Esophagus (tissue), 2 donors: ENCODE measurements at regions not wholly inside any gene's neighbourhood (a gene's known extent, or its start where the extent isn't known, plus 50 kb on each side); places are given as distances from the start of the nearest gene placed in this dataset.

Source experiments
- H3K27ac ChIP-seq, 2 donors: one replicate each; pipeline ENCODE4 v1.5.1; 2013; ENCODE audit warnings: low read depth in 2 of 2, mild to moderate bottlenecking in 2 of 2, inconsistent platforms in 1 of 2, low read length in 1 of 2, moderate library complexity in 1 of 2
- H3K27me3 ChIP-seq, 2 donors: one replicate each; pipeline ENCODE4 v1.6.1; 2013; ENCODE audit warnings: low read length in 2 of 2, control low read depth in 1 of 2, mild to moderate bottlenecking in 1 of 2; ENCODE audit not compliant: insufficient read depth in 2 of 2, control insufficient read depth in 1 of 2
- H3K36me3 ChIP-seq, 2 donors: one replicate each; pipeline ENCODE4 v1.6.1; 2013; ENCODE audit warnings: low read length in 1 of 2; ENCODE audit not compliant: control insufficient read depth in 2 of 2, insufficient read depth in 2 of 2
- H3K4me1 ChIP-seq, 2 donors: one replicate each; pipeline ENCODE4 v1.6.1; 2013; ENCODE audit warnings: low read length in 1 of 2; ENCODE audit not compliant: control insufficient read depth in 2 of 2, insufficient read depth in 2 of 2
- H3K4me3 ChIP-seq, 2 donors: one replicate each; pipeline ENCODE4 v1.5.1; 2013; ENCODE audit warnings: low read length in 2 of 2, mild to moderate bottlenecking in 2 of 2, low read depth in 1 of 2, moderate library complexity in 1 of 2
- H3K9me3 ChIP-seq, 2 donors: one replicate each; pipeline ENCODE4 v1.6.1; 2013; ENCODE audit warnings: mild to moderate bottlenecking in 2 of 2, low read depth in 1 of 2, low read length in 1 of 2, moderate library complexity in 1 of 2; ENCODE audit not compliant: control insufficient read depth in 2 of 2, insufficient read depth in 1 of 2
- WGBS, 2 donors: extraction: QIAGEN DNeasy Blood & Tissue Kit; methylation state at CpG; one replicate each; pipeline ENCODE4 v1.1.7; 2013; 5-methylcytosine and 5-hydroxymethylcytosine counted together
- donor health status: healthy with polysubstance abuse.
- donor health status: Bipolar disorder and iron deficiency.

DNA sequence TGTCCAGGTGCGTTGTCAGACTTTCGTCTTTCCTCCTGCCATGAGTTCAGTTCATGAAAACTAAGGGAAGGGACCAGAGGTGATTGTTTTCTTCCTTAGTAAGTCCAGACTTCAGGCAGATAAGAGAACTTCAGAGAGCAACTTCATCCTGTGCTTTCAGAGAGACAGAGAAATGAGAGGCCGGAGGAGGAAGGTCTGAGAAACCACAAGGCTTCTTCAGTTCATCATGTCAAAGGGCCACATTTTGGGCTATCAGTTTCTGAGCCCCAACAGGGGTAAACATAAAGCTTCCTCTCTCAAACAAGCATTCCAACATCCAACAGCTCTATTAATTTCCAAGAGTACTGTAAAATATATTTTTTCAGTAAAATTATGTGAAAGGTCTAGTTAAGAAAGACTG is 668.4 kb upstream of the NRP1 start:
- Histone ChIP-seq H3K27ac (no peak overlapping the region), H3K4me1 (no peaks in the 10 kb centered on the region), H3K27me3 (no peaks in the 10 kb centered on the region), H3K9me3 (no peaks in the 10 kb centered on the region), H3K36me3 (no peaks in the 10 kb centered on the region), H3K4me3 (no peak overlapping the region)
- 90% methylated on average over 3 of the region's 3 CpGs for WGBS, 2 donors

DNA sequence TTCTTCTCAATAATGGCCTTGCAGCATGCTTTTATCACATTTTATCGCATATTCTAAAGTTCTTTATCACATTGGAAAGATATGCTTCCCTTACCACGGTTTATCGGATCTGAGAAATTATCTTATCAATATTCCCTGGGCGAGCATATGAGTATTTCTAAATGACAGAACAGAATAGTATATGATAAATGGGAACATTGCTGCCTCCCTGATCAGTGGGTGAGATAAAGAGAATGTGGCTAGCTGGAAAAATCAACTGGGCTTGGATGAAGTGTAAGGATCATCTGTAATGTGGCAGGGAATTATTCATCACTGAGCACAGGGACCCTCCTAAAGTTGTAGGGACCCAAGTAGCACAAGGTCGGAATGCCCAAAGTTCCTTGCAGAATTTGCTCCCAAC is 667.4 kb upstream of the NRP1 start:
- Histone ChIP-seq H3K27me3 (no peaks in the 10 kb centered on the region), H3K9me3 (no peaks in the 10 kb centered on the region), H3K4me1 (no peaks in the 10 kb centered on the region), H3K27ac (no peak overlapping the region), H3K36me3 (no peaks in the 10 kb centered on the region), H3K4me3 (no peak overlapping the region)
- WGBS, 2 donors: 73 to 92% methylated on average over 5 of the region's 5 CpGs

DNA sequence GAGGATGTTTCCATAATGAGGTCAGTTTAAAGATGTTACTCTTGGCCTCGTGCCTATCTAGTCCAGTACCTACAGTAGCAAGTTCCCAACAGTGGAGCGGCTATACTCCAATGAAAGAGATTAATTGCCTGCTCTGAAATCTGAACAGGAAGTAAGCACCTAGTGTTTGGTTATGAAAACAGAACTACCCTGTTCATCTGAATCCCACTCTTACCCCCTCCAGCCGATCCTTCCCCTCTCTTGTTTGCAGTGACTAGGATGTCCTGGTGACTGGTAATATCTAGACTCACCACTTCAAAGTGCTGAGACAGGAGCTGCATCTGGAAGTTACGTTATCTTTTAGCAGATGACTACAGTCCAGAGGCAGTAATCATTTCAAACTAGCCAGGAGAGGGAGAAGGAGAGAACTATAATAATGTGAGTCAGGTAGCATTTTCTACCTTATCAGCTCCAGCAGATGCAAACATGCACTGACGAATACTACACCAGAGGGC is 666.7 kb upstream of the NRP1 start:
- 40 to 57% methylated on average over 5 of the region's 5 CpGs for WGBS, 2 donors
- Histone ChIP-seq H3K4me1 (no peaks in the 10 kb centered on the region), H3K36me3 (no peaks in the 10 kb centered on the region), H3K27me3 (no peaks in the 10 kb centered on the region), H3K9me3 (no peaks in the 10 kb centered on the region), H3K27ac (no peak overlapping the region), H3K4me3 (no peak overlapping the region)

DNA sequence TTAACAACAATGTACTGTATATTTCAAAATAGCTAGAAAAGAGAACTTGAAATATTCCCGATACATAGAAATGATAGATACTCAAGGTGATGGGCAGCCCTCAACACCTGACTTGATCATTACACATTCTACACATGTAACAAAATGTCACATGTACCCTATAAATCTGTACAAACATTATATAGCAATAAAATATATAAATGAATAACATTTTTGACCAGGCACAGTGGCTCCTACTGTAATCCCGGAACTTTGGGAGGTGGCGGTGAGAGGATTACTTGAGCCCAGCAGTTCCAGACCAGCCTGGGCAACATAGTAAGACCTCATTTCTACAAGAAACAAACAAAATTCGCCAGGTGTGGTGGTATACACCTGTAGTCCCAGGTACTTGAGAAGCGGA is 659.5 kb upstream of the NRP1 start:
- Histone ChIP-seq H3K9me3 (no peaks in the 10 kb centered on the region), H3K36me3 (no peaks in the 10 kb centered on the region), H3K4me3 (no peak overlapping the region), H3K4me1 (no peaks in the 10 kb centered on the region), H3K27ac (no peak overlapping the region), H3K27me3 (no peaks in the 10 kb centered on the region)
- 90 to 92% methylated on average over 5 of the region's 5 CpGs for WGBS, 2 donors

DNA sequence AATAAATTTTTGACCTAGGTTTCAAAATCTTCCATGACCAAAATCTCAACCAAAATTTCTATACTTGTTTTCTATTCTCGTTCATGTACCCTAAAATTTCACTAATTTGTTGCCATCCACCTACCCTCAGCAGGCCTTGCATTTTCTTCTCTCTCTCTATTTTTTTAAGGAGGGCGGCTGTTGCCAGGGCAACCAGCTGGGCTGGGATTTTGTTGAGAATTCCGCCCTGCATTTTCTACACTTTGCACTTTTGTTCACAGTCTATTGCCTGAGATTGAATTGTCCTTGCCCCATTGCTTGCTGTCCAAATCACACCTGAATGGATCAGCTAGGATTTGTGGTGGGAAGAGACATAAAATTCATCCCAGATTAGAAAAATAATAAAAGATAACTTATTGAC is 657.5 kb upstream of the NRP1 start:
- Histone ChIP-seq H3K9me3 (no peaks in the 10 kb centered on the region), H3K4me3 (no peak overlapping the region), H3K4me1 (no peaks in the 10 kb centered on the region), H3K27ac (no peak overlapping the region), H3K27me3 (no peaks in the 10 kb centered on the region), H3K36me3 (no peaks in the 10 kb centered on the region)
- WGBS, 2 donors: 88 to 94% methylated on average over 3 of the region's 3 CpGs

DNA sequence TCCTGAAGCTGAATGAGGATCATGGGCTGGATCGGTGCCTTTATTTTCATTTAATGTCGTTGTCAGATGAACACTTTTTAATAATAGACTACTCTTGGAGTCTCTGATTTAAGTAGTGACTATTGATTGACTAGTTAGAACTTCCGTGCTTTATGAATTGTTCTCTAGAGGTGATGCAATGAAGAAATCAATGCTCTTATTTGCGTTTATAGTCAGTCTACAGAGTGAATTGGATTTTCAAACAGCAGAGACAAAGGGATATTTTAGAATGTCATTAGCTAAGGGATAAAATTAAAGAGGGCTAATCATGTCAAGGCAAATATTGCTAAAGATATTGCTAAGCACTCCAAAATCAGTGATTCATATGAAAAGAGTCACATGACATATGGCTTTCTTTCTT is 652.0 kb upstream of the NRP1 start:
- H3K27ac ChIP-seq: no peak overlapping the region
- no peaks in the 10 kb centered on the region for H3K36me3 ChIP-seq
- H3K27me3 ChIP-seq: no peaks in the 10 kb centered on the region
- H3K4me1 ChIP-seq: no peaks in the 10 kb centered on the region
- no peak overlapping the region for H3K4me3 ChIP-seq
- 61 to 79% methylated on average over 4 of the region's 4 CpGs for WGBS, 2 donors
- no peaks in the 10 kb centered on the region for H3K9me3 ChIP-seq

DNA sequence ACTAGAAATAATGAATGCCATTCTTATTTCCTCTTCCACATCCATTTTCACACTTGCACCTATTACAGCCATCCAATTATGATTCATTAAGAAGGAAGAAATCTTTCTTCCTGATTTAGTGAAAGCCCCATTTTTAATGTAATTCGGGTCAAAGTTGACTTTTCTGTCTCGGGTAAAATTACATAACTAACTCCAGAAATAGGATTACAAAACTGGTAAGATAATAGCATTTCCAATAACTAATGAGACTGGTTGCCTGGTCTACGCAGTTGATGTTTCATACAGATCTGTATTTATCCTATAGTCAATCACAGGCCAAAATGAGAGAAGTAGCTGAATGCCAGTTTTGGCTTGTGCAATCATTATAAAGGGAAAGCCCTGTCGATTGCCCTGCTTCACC is 651.5 kb upstream of the NRP1 start:
- H3K4me3 ChIP-seq: no peak overlapping the region
- 69 to 94% methylated on average over 4 of the region's 4 CpGs for WGBS, 2 donors
- no peaks in the 10 kb centered on the region for H3K36me3 ChIP-seq
- no peaks in the 10 kb centered on the region for H3K4me1 ChIP-seq
- H3K27ac ChIP-seq: no peak overlapping the region
- H3K27me3 ChIP-seq: no peaks in the 10 kb centered on the region
- no peaks in the 10 kb centered on the region for H3K9me3 ChIP-seq

DNA sequence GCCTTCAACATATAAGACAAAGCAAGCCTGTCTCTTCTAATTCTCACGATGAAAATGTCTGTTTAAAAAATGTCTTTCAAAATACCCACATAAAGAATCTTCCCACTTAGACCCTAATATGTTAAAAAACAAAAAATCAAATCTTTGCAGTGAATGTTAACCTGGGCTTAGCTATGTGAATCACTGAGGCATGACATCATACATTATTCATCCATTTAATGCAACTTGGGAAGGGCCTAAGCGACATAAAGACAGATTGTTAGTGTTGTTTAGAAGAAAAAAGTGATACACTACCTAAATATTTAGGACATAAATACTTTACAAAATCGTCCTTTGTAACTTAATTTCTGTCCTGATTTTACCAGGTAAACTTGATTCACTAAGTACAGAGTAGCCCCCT is 648.5 kb upstream of the NRP1 start:
- Histone ChIP-seq H3K4me3 (no peak overlapping the region), H3K9me3 (no peaks in the 10 kb centered on the region), H3K27ac (no peak overlapping the region), H3K36me3 (no peaks in the 10 kb centered on the region), H3K27me3 (no peaks in the 10 kb centered on the region), H3K4me1 (no peaks in the 10 kb centered on the region)
- WGBS, 2 donors: 60 to 62% methylated on average over 3 of the region's 3 CpGs

DNA sequence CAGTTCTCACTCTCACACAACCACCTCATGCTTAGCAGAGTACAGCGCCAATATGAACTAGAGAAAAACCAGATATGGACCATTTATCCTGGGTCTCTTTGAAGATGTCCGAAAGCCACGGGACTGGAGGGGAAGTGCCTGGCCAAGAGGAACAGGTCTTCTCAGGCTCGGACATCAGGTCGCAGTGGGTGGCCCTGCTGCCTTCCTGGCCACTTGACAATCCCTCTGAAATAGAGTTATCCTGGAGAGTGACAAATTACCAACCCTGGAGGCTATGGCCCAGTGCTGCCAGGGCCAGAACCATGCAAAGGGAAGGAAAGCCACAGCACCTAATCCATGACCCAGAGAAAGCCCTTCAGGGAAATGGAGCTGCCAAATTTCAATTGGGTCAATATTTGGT is 646.8 kb upstream of the NRP1 start:
- Histone ChIP-seq H3K9me3 (no peaks in the 10 kb centered on the region), H3K4me1 (no peaks in the 10 kb centered on the region), H3K27ac (no peak overlapping the region), H3K36me3 (no peaks in the 10 kb centered on the region), H3K4me3 (no peak overlapping the region), H3K27me3 (no peaks in the 10 kb centered on the region)
- 88 to 91% methylated on average over 5 of the region's 5 CpGs for WGBS, 2 donors

DNA sequence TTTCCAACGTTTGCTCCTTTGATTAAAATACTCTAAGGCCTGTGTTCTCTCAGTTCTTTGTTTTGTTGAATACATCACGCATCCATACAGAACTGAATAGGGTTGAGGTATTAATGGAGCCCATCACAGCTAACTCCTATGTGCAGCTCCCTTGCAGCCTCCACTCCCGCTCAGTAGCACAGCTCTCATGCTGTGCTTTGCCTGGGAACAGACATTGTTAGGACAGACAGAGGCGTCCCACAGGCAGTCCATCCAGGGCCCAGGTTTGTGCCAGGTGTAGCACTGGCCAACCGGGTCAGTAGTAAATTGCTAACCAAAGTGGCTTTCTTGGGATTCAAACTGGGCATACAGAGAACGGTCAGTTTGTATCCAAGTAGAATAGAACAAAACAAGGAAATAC is 644.7 kb upstream of the NRP1 start:
- H3K36me3 ChIP-seq: no peaks in the 10 kb centered on the region

More for the DNA sequence above, 644.7 kb upstream of the NRP1 start:
- WGBS, 2 donors: 89% methylated on average over 6 of the region's 6 CpGs
- H3K27ac ChIP-seq: no peak overlapping the region
- H3K4me3 ChIP-seq: no peak overlapping the region
- H3K9me3 ChIP-seq: no peaks in the 10 kb centered on the region
- H3K27me3 ChIP-seq: no peaks in the 10 kb centered on the region
- no peaks in the 10 kb centered on the region for H3K4me1 ChIP-seq
